ENCODE measurements at regions not wholly inside any gene's neighbourhood (a gene's known extent, or its start where the extent isn't known, plus 50 kb on each side); places are given as distances from the start of the nearest gene placed in this dataset.

- 89 to 97% methylated on average over 5 to 8 of the region's 9 CpGs for WGBS, 2 donors
- H3K27ac ChIP-seq = no peak overlapping the region
- no peak for DNase-seq (ENCODE audit: low spot score in 2 of 2)
- TF ChIP-seq CTCF (IDR thresholded peaks at IDR 0.05) = no peak
- no peak for TF ChIP-seq POLR2A (IDR thresholded peaks at IDR 0.05)
- no peak for TF ChIP-seq EP300 (IDR thresholded peaks at IDR 0.05)
- peaks cover 0 to 15% (median 0%) of the 10 kb centered on the region in 4 donors for H3K9me3 ChIP-seq
- no peak overlapping the region for H3K4me3 ChIP-seq
- H3K36me3 ChIP-seq = no peaks in the 10 kb centered on the region
- H3K4me1 ChIP-seq = no peaks in the 10 kb centered on the region
- H3K27me3 ChIP-seq = no peaks in the 10 kb centered on the region
Observed at GRCh38 chr2:104078431-104079157, 775.3 kb upstream of the POU3F3 start.

- 94 to 95% methylated on average over 5 of the region's 5 CpGs for WGBS, 2 donors
- H3K27me3 ChIP-seq = no peaks in the 10 kb centered on the region
Observed at GRCh38 chr2:104088745-104089144, 765.2 kb upstream of the POU3F3 start.

GRCh38 chr2:104090407-104090806 is 763.5 kb upstream of the POU3F3 start:
- H3K36me3 ChIP-seq = no peaks in the 10 kb centered on the region
- H3K4me1 ChIP-seq = no peaks in the 10 kb centered on the region
- no peak for DNase-seq (ENCODE audit: low spot score in 2 of 2)
- H3K27me3 ChIP-seq = no peaks in the 10 kb centered on the region
- TF ChIP-seq POLR2A (IDR thresholded peaks at IDR 0.05) = no peak
- no peak for TF ChIP-seq EP300 (IDR thresholded peaks at IDR 0.05)
- TF ChIP-seq CTCF (IDR thresholded peaks at IDR 0.05) = no peak
- no peak overlapping the region for H3K4me3 ChIP-seq
- peaks cover 0 to 3% (median 0%) of the 10 kb centered on the region in 4 donors for H3K9me3 ChIP-seq
- WGBS, 2 donors = 93 to 95% methylated on average over 6 of the region's 6 CpGs
- H3K27ac ChIP-seq = no peak overlapping the region

More at GRCh38 chr2:104088745-104089144, 765.2 kb upstream of the POU3F3 start:
- H3K36me3 ChIP-seq = no peaks in the 10 kb centered on the region
- TF ChIP-seq POLR2A (IDR thresholded peaks at IDR 0.05) (no peak), EP300 (IDR thresholded peaks at IDR 0.05) (no peak), CTCF (IDR thresholded peaks at IDR 0.05) (no peak)
- H3K4me1 ChIP-seq = no peaks in the 10 kb centered on the region
- no peak overlapping the region for H3K27ac ChIP-seq
- H3K9me3 ChIP-seq = peaks cover 0 to 3% (median 0%) of the 10 kb centered on the region in 4 donors
- DNase-seq (ENCODE audit: low spot score in 2 of 2) = no peak
- H3K4me3 ChIP-seq = no peak overlapping the region

GRCh38 chr2:104091894-104092293 is 762.0 kb upstream of the POU3F3 start:
- H3K27me3 ChIP-seq = no peaks in the 10 kb centered on the region
- no peaks in the 10 kb centered on the region for H3K4me1 ChIP-seq
- H3K27ac ChIP-seq = no peak overlapping the region
- peaks cover 0 to 3% (median 0%) of the 10 kb centered on the region in 4 donors for H3K9me3 ChIP-seq
- H3K4me3 ChIP-seq = no peak overlapping the region
- no peaks in the 10 kb centered on the region for H3K36me3 ChIP-seq
- DNase-seq (ENCODE audit: low spot score in 2 of 2) = no peak
- no peak for TF ChIP-seq EP300 (IDR thresholded peaks at IDR 0.05)

DNA sequence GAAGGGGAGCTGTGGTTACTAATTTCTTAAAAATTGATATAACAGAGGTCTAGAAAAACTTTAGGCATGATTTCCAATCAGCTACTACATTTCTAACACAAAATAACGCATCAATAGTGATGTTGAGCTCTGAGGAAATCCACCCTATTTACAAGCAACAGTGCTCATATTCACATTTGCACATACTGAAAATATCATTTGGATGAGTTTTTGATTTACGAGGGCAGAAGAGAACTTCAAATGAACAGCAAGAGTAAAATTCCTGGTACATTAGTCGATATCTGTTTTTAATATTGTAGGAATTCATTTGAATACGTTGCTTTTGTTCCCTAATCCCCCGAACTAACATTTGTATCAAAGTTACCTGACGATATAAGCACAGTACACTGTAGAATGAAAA is 761.0 kb upstream of the POU3F3 start:
- peaks cover 0 to 3% (median 0%) of the 10 kb centered on the region in 4 donors for H3K9me3 ChIP-seq
- no peak overlapping the region for H3K27ac ChIP-seq
- no peak for DNase-seq (ENCODE audit: low spot score in 2 of 2)
- no peak overlapping the region for H3K4me3 ChIP-seq
- H3K36me3 ChIP-seq = no peaks in the 10 kb centered on the region
- H3K27me3 ChIP-seq = no peaks in the 10 kb centered on the region
- 75 to 76% methylated on average over 6 of the region's 6 CpGs for WGBS, 2 donors
- TF ChIP-seq CTCF (IDR thresholded peaks at IDR 0.05) (no peak), POLR2A (IDR thresholded peaks at IDR 0.05) (no peak), EP300 (IDR thresholded peaks at IDR 0.05) (no peak)
- no peaks in the 10 kb centered on the region for H3K4me1 ChIP-seq
